G401 (cell line): ENCODE measurements at regions not wholly inside any gene's neighbourhood (a gene's known extent, or its start where the extent isn't known, plus 50 kb on each side); places are given as distances from the start of the nearest gene placed in this dataset.
"Not testable (repeated sequence)": the region's sequence is repeated elsewhere in the genome, so short reads cannot be mapped to it uniquely, and the experiment has no call there.

ENCODE experiments used
- DNase-seq: peaks from one replicate; pipeline ENCODE4 v3.0.0-alpha.2; 2015; ENCODE audit warnings: low spot score
- in situ Hi-C: cut with HindIII; loops from 2 replicates; pipeline ENCODE4 v1.10.0; 2016; ENCODE audit warnings: low sequenced_read_pairs, mixed read lengths

DNA sequence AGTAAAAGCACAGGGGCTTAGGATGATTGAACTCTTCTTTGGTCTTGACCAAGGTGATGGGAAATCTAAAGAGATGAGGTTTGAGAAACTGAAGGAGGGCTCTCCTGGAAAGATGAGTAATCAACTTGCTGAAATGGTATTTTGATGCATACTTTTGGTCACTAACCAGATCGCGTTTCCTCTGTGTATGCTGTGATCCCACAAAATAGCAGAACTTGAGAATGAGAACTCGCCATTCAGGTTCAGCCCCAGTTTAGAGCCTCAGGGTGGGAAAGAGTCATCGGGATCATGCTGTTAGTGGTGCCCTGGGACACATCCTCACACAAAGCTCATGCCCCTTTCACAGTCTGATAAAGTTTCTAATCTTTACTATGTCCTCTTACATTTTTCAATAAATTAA is 488.8 kb downstream of the ETNK1 start:
- no peak for DNase-seq
- in situ Hi-C loops = no loop called here

GRCh38 chr12:23115984-23116383 is 491.0 kb downstream of the ETNK1 start:
- no peak for DNase-seq
- in situ Hi-C loops = no loop called here

DNA sequence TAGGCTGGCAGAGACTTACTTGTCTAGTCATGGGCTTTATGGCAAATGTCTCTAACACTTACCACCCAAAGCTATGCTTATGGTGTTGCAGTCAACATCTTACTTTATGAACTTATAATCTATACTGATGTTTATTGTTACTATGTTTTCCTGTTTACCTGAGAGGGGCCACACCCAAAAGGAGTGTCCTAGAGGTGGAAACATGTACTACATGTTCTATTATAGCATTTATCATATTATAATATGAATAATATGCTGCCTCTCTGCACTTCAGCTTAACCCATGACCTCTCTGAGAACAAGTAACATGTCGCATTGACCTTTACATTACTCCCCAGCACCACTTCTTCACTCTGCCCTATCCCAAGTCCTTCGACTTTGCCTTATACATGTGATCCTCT is 501.8 kb downstream of the ETNK1 start:
- DNase-seq = no peak
- in situ Hi-C loops = no loop called here

- in situ Hi-C loops = no loop called here
Observed at GRCh38 chr12:23127701-23128100, 502.7 kb downstream of the ETNK1 start.

GRCh38 chr12:23128462-23128861 is 503.5 kb downstream of the ETNK1 start:
- no peak for DNase-seq
- in situ Hi-C loops = no loop called here

More at GRCh38 chr12:23127701-23128100, 502.7 kb downstream of the ETNK1 start:
- DNase-seq = no peak

DNA sequence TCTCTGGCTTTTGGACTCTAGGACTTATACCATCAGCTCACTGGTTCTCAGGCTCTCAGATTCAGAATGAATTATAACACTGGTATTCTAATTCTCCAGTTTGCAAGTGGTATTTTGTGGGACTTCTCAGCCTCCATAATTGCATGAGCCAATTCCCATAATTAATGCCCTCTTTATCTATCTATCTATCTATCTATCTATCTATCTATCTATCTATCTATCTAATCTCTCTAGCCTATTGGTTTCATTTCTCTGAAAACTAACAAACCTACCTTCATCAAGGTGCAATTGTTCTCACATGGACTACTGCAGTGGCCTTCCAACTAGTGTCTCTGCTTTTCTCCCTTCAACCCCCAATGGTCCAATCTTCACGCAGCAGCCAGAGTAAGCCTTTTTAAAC is 507.4 kb downstream of the ETNK1 start:
- in situ Hi-C loops = no loop called here

DNA sequence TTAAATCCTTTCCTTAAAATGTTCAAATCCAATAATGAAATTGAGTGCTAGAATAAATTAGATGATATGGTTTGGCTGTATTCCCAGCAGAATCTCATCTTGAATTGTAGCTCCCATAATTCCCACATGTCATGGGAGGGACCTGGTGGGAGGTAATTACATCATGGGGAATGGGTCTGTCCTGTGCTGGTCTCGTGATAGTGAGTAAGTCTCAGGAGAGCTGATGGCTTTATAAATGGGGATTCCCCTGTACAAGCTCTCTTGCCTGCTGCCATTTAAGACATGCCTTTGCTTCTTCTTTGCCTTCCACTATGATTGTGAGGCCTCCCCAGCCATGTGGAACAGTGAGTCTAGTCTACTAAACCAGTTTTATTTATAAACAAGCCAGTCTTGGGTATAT is 508.5 kb downstream of the ETNK1 start:
- no peak for DNase-seq
- in situ Hi-C loops = no loop called here

More for the DNA sequence above, 507.4 kb downstream of the ETNK1 start:
- no peak for DNase-seq

- in situ Hi-C loops = no loop called here
- DNase-seq = no peak
Observed at GRCh38 chr12:23139026-23139425, 514.1 kb downstream of the ETNK1 start.

DNA sequence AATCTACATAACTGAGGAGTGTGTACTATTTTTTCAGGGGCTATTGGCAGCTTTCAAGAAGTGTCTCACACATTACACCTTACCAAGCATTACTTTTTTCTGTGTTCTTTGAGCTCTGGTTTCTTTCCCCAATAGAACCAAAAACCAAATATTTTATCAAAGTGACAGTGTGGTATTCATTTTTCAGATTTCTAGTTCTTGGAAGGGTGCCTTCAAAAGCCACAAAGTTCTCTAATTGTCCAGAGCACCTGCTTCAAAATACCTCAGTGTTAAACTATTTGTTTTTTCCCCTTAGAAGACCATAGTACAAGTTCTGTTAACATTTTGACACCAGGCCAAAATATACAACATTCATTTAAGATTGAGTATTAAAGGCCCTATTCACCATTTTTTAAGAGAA is 515.7 kb downstream of the ETNK1 start:
- no peak for DNase-seq
- in situ Hi-C loops = no loop called here

- in situ Hi-C loops = no loop called here
- no peak for DNase-seq
Observed at GRCh38 chr12:23141335-23141734, 516.4 kb downstream of the ETNK1 start.

GRCh38 chr12:23146070-23146469 is 521.1 kb downstream of the ETNK1 start:
- DNase-seq, in situ Hi-C loops: not testable (repeated sequence)

- in situ Hi-C loops = no loop called here
- no peak for DNase-seq
Observed at GRCh38 chr12:23168459-23168858, 543.5 kb downstream of the ETNK1 start.

DNA sequence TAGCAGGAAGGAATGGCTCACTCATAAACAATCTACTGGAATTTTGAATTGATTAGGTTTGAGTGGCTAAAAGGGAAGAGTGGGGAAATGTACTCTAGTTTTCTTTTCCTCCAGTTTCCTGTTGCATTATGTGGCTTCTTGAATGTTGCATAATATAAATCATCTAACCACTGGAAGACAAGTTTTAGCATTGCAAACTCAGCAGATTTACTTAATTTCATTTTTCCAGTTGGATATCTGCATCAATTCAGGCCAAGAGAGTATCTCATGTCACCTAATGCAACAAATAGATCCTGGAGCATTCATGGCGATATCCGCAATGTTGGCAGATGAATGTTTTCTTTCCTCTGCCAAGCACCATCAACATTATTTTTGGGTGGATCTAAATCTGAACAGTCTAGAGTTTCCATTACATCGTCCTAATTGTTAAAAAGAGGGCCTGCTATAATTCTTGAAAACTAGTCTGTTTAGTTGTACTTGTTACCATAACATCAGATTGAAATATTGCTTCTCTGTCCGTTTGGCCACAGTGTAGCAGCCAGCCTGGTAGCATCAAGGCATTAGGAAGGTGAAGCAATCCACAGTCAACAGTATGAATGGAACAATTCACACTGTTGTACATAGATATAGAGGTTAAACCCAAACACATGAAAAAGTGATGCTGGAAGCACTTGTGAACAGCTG is 544.2 kb downstream of the ETNK1 start:
- in situ Hi-C loops = no loop called here
- DNase-seq = no peak

DNA sequence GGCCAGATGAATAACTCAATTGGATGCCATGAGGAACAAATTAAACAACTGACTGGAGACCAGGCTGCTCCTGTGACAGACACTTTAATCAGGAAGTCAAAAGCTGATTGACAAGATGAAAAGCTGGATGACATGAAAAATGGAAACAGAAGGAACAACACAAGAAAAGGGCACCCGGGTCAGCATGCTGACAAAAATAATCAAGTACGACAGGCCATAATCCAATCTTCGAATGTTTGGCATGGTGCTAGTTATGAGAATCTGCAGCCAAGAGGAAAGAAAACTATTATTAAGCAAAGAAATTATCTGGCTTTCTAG is 544.7 kb downstream of the ETNK1 start:
- in situ Hi-C loops = no loop called here
- DNase-seq = no peak

- no peak for DNase-seq
- in situ Hi-C loops = no loop called here
Observed at GRCh38 chr12:23174917-23175316, 549.9 kb downstream of the ETNK1 start.

GRCh38 chr12:23185346-23185745 is 560.4 kb downstream of the ETNK1 start:
- in situ Hi-C loops = no loop called here
- DNase-seq = no peak

GRCh38 chr12:23186950-23187349 is 562.0 kb downstream of the ETNK1 start:
- no peak for DNase-seq
- in situ Hi-C loops = no loop called here

DNA sequence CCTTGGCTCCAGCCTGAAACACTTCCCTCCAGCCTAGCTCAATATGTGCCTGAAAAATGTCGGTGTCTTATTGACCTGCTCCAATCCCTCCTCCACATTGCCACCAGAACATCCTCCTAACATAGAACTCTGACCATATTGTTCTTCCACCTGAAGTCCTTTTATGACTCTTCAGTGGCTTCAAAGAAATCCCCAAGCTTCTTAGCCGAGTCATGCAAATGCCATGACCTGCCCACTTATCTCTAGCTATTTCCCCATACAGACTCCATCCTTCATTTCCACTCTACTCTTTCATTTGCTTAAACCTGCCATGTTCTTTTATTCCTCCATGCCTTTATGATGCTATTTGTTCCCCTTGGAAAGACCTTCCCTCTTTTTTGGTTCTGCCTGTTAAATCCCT is 568.6 kb downstream of the ETNK1 start:
- in situ Hi-C loops = no loop called here
- DNase-seq = no peak

DNA sequence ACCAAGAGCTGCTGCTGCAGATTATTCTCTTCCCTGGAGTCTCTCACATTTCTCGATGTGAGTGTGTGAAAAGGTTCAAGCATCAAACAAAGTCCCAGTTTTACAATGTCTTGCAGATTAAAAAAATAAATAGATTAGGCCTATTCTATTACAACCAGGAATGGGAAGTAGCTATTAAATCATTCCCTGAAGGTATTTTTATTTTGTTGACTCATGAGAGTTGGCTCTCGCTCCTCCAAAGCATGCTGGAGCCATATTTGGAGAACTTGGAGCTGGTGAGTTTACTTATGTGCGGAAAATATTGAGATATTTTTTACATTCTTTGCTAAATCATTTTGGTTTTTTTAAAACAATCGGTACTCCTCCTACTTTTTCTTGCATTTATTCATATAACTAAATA is 572.3 kb downstream of the ETNK1 start:
- DNase-seq = no peak
- in situ Hi-C loops = no loop called here

- no peak for DNase-seq
- in situ Hi-C loops = no loop called here
Observed at GRCh38 chr12:23202728-23203127, 577.8 kb downstream of the ETNK1 start.

DNA sequence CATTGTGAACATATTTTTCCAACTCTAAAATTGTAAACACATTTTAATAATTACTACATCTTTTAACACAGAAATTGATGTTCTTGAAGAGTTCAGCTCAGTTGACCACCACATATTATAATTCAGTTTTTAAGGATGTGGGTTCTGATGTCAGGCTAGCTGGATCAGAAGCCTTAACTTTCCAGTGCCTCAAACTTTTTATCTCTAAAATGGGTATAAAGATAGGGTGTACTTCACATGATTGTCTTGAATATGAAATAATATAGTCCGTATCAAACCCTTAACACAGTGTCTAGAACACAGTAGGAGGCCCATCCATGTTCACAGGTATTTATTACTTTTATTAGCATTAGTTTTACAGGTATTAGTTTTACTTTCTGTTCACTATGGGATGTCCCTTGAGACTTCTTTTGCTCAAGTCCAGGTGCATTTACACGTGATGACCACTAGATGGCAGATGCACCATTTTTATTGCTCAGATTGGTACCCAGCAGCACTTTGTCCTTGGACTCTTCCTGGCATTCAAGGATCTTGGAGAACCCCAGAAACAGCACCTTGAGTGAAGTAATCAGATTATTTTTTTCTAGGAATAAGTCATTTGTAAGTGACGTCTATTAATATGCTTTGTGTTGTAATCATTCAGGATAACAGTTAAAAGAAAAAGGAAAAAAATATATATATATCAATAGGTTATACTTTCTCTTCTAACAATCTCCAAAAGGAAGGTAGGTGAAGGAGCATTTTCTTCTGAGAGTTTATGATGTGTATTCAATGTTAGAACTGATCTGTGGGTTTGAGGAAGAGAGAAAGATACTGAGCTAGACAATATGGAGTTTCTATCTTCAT is 580.2 kb downstream of the ETNK1 start:
- peak; percentile 18 for DNase-seq
- in situ Hi-C loops = no loop called here
